ENCODE measurements at regions not wholly inside any gene's neighbourhood (a gene's known extent, or its start where the extent isn't known, plus 50 kb on each side); places are given as distances from the start of the nearest gene placed in this dataset.

DNA sequence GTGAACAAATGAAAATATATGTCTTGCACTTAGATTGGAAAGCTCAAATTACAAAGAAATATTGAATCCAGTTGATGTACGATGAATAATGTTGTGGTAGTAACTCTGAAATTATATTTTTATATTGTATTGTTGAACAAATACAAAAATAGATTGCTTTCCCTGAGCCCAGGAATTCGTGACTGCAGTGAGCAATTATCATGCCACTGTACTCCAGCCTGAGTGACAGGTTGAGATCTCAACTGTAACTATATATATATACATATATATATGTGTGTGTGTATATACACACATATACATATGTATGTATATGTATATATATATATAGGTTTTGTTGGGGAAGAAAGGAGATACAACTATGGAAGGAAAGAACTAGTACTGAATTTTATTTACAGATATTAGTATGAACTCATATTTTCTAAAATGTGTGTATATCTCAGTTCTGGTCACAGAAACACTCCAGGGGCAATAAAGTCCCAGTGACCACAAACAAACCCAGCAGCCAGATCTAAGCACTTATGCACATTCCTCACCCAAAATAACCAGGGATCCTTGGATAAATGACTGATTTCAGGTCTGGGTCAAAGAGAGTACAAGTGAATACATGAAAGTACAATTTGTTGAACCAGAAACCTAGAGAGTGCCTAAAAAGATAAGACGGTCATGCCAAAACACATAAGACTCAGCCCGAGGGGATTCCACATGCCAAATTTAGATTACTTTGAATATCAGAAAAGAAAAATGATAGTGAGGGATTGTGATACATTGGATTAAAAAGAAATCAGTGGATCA is 146.3 kb downstream of the TMX3 start:
- peaks cover 0 to 11% of the 10 kb centered on the region in 2 donors for H3K9me3 ChIP-seq
- no peaks in the 10 kb centered on the region for H3K4me1 ChIP-seq
- TF ChIP-seq, protein P1, sequence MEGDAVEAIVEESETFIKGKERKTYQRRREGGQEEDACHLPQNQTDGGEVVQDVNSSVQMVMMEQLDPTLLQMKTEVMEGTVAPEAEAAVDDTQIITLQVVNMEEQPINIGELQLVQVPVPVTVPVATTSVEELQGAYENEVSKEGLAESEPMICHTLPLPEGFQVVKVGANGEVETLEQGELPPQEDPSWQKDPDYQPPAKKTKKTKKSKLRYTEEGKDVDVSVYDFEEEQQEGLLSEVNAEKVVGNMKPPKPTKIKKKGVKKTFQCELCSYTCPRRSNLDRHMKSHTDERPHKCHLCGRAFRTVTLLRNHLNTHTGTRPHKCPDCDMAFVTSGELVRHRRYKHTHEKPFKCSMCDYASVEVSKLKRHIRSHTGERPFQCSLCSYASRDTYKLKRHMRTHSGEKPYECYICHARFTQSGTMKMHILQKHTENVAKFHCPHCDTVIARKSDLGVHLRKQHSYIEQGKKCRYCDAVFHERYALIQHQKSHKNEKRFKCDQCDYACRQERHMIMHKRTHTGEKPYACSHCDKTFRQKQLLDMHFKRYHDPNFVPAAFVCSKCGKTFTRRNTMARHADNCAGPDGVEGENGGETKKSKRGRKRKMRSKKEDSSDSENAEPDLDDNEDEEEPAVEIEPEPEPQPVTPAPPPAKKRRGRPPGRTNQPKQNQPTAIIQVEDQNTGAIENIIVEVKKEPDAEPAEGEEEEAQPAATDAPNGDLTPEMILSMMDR (IDR thresholded peaks at IDR 0.05), result no peak
- no peak overlapping the region for H3K4me3 ChIP-seq
- H3K36me3 ChIP-seq, result no peaks in the 10 kb centered on the region
- H3K27me3 ChIP-seq, result no peaks in the 10 kb centered on the region
- intact Hi-C loops (cut with DNase I), result no loop called here
- ATAC-seq (no peak), DNase-seq (no peak)
- H3K27ac ChIP-seq, result no peak overlapping the region

DNA sequence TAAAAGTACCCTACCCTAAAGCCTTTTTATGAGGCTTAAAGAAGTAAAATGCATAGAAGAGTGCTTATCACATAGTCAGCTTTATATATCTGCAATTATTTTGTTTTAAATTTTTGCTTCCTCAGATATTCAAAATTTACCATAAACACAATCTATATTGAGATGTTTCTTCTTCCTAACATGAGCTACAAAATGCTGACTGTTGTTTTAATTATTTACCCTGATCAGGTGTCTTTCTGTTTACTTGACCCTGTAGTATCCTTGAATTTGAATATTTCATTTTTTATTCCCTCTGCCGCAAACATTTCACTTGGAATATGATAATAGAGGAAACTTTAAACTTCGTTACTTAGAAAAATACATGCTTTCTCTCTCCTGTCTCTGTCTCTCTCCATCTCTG is 147.9 kb downstream of the TMX3 start:
- Histone ChIP-seq H3K36me3 (no peaks in the 10 kb centered on the region), H3K4me3 (no peak overlapping the region), H3K27me3 (no peaks in the 10 kb centered on the region), H3K9me3 (peaks cover 0 to 5% of the 10 kb centered on the region in 2 donors), H3K4me1 (no peaks in the 10 kb centered on the region), H3K27ac (no peak overlapping the region)
- TF ChIP-seq, protein P1 (IDR thresholded peaks at IDR 0.05), result no peak
- intact Hi-C loops (cut with DNase I), result no loop called here
- DNase-seq, result no peak
- ATAC-seq, result no peak

DNA sequence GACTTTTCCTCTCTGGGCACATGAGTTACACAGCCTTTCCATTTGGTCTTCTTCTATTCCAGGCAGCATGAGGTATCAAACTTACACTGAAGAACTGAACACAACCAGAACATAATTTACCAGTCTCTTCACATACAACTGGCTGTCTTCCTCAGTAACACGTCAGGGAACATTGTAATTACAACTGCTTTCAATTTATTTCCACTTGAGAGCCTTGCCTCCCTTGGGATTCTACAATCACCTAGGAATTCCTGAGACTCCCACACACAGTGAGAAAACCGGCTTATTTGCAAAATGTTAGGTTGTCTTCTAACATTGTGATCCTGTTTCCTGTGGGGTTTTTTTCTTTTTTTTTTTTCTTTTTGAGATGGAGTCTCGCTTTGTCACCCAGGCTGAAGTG is 149.9 kb downstream of the TMX3 start:
- Histone ChIP-seq H3K27me3 (no peaks in the 10 kb centered on the region), H3K4me3 (no peak overlapping the region), H3K9me3 (no peaks in the 10 kb centered on the region), H3K36me3 (no peaks in the 10 kb centered on the region), H3K4me1 (no peaks in the 10 kb centered on the region), H3K27ac (no peak overlapping the region)
- ATAC-seq (no peak), DNase-seq (no peak)
- intact Hi-C loops (cut with DNase I), result no loop called here
- TF ChIP-seq, protein P1 (IDR thresholded peaks at IDR 0.05), result no peak

DNA sequence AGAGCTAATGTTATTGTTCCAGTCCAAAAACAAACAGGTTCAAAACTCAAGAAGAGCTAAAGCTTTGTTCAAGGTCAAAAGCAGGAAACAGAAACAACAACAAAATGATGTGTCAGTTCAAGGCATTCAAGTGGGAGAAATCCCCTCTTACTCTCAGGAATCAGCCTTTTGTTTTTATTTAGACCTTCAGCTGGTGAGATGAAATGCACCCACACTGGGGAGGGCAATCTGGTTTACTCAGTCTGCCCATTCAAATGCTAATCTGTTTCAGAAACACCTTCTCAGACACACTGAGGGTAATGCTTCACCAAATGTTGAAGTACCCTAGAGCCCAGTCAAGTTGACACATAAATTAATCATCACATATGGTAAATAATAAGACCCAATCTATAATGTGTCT is 150.6 kb downstream of the TMX3 start:
- Histone ChIP-seq H3K27ac (no peak overlapping the region), H3K4me3 (no peak overlapping the region), H3K4me1 (no peaks in the 10 kb centered on the region), H3K36me3 (no peaks in the 10 kb centered on the region), H3K9me3 (no peaks in the 10 kb centered on the region), H3K27me3 (no peaks in the 10 kb centered on the region)
- intact Hi-C loops (cut with DNase I), result no loop called here
- DNase-seq (no peak), ATAC-seq (no peak)
- TF ChIP-seq, protein P1 (IDR thresholded peaks at IDR 0.05), result no peak

DNA sequence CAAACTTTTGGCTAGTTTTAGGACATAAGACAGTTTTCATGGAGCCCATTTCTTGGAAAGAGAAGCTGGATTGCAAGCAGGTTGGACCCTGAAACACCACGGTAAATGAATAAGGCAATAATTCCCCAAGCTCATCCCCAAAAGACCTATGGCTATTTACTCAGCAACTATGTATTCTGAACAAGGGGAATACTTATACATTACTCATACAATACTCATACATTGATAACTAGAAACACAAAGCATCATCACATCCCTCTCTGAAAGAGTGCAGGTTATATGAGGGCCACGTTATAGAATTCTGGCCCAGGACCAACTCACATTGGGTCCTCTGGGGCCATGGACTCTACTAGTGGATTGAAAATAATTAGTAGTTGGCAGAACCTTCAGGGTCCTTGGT is 154.8 kb downstream of the TMX3 start:
- TF ChIP-seq, protein P1 (IDR thresholded peaks at IDR 0.05), result no peak
- ATAC-seq, result no peak
- intact Hi-C loops (cut with DNase I), result no loop called here

More for the DNA sequence above, 154.8 kb downstream of the TMX3 start:
- H3K36me3 ChIP-seq, result no peaks in the 10 kb centered on the region
- H3K27me3 ChIP-seq, result no peaks in the 10 kb centered on the region
- H3K27ac ChIP-seq, result no peak overlapping the region
- peaks cover 0 to 3% of the 10 kb centered on the region in 2 donors for H3K9me3 ChIP-seq
- DNase-seq, result no peak
- H3K4me3 ChIP-seq, result no peak overlapping the region
- H3K4me1 ChIP-seq, result no peaks in the 10 kb centered on the region

Measured in left lung (tissue), 4 donors.